Neural progenitor cell (in vitro differentiated cells): ENCODE measurements at regions not wholly inside any gene's neighbourhood (a gene's known extent, or its start where the extent isn't known, plus 50 kb on each side); places are given as distances from the start of the nearest gene placed in this dataset.

Experiments
- EZH2 ChIP-seq: fragments of 200-600 bp; sonication (generic); IDR thresholded peaks from 2 replicates; pipeline ENCODE4 v1.6.1; 2017; ENCODE audit warnings: antibody characterized with exemption, mild to moderate bottlenecking, moderate library complexity
- EZH2phosphoT487 ChIP-seq: fragments of 200-600 bp; sonication (generic); IDR thresholded peaks from 2 replicates; pipeline ENCODE4 v1.6.1; 2017; ENCODE audit warnings: antibody characterized with exemption
- TF ChIP-seq, protein P1 (sequence below): fragments of 200-600 bp; sonication (generic); IDR thresholded peaks from 2 replicates; pipeline ENCODE4 v1.5.1; 2017; ENCODE audit warnings: antibody characterized with exemption, mild to moderate bottlenecking

DNA sequence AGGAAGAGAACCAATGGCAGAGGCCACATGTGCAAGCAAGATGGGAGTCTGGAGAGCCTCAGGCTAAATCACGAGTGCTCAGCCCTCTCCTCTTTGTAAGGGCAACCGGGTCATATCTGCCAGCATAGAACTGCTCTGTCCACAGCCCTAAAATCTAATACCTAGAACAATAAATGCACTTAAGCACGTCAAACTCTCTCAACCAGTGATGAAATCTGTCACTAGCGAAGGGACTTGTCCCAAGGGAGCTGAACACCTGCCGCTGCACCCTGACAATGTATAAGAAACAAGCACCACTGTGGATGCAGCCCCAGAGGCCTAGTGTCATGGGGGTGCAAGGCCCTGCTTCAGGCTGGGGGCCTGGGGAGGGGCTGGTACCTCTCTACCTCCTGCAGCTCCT is 82.5 kb downstream of the PRL start:
- TF ChIP-seq, protein P1, sequence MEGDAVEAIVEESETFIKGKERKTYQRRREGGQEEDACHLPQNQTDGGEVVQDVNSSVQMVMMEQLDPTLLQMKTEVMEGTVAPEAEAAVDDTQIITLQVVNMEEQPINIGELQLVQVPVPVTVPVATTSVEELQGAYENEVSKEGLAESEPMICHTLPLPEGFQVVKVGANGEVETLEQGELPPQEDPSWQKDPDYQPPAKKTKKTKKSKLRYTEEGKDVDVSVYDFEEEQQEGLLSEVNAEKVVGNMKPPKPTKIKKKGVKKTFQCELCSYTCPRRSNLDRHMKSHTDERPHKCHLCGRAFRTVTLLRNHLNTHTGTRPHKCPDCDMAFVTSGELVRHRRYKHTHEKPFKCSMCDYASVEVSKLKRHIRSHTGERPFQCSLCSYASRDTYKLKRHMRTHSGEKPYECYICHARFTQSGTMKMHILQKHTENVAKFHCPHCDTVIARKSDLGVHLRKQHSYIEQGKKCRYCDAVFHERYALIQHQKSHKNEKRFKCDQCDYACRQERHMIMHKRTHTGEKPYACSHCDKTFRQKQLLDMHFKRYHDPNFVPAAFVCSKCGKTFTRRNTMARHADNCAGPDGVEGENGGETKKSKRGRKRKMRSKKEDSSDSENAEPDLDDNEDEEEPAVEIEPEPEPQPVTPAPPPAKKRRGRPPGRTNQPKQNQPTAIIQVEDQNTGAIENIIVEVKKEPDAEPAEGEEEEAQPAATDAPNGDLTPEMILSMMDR, result no peak
- TF ChIP-seq EZH2, result no peak
- no peak for TF ChIP-seq EZH2phosphoT487
